Breast epithelium (tissue), 3 donors: ENCODE measurements at regions not wholly inside any gene's neighbourhood (a gene's known extent, or its start where the extent isn't known, plus 50 kb on each side); places are given as distances from the start of the nearest gene placed in this dataset.
"Not testable (repeated sequence)": the region's sequence is repeated elsewhere in the genome, so short reads cannot be mapped to it uniquely, and the experiment has no call there.

Source experiments
- CTCF ChIP-seq, 3 donors: fragments of 450-650 bp; IDR thresholded peaks; one replicate each; pipeline ENCODE4 v1.5.1; 2016 to 2017; ENCODE audit warnings: antibody characterized with exemption in 3 of 3, mild to moderate bottlenecking in 3 of 3, moderate library complexity in 3 of 3
- POLR2A ChIP-seq: fragments of 450-650 bp; IDR thresholded peaks from one replicate; pipeline ENCODE4 v1.6.1; 2016; ENCODE audit warnings: antibody characterized with exemption, mild to moderate bottlenecking, moderate library complexity
- POLR2AphosphoS5 ChIP-seq, 3 donors: sonication (generic); formaldehyde crosslinking; IDR thresholded peaks; one replicate each; pipeline ENCODE4 v1.6.1; 2017; ENCODE audit warnings: antibody characterized with exemption in 3 of 3

DNA sequence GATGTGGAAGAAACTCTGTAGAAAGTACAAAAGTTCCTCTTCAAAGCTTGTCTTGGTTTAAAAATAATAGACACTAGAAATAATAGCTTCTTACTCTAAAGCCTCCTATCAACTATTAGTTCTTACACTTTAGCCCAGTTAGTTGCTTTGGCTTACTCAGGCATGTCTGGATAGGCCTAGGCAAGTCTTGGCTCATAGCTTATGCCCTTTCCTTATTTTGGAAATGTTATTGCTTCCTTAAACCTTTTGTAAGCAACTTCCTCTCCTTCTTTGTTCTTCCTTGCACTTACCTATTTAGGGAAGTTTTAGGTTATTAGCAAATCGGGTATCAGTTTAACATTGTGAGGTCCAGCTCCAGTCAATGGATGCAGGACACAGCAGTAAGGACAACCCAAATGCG, 628.4 kb upstream of the PRR20A start:
- TF ChIP-seq POLR2A; CTCF (IDR thresholded peaks at IDR 0.05); POLR2AphosphoS5 (IDR thresholded peaks at IDR 0.05): not testable (repeated sequence)
